COR-L47 (cell line): ENCODE measurements at regions not wholly inside any gene's neighbourhood (a gene's known extent, or its start where the extent isn't known, plus 50 kb on each side); places are given as distances from the start of the nearest gene placed in this dataset.
"Not testable (repeated sequence)": the region's sequence is repeated elsewhere in the genome, so short reads cannot be mapped to it uniquely, and the experiment has no call there.

ENCODE experiments used
- DNase-seq: peaks from one replicate; lab custom pipeline; 2025; lab: John Stamatoyannopoulos, UW

- DNase-seq = no peak
These were observed 264.6 kb upstream of the TRIB2 start for GRCh38 chr2:12452185-12452584.

GRCh38 chr2:12453731-12454130 is 263.0 kb upstream of the TRIB2 start:
- no peak for DNase-seq

- no peak for DNase-seq
These were observed 261.1 kb upstream of the TRIB2 start for GRCh38 chr2:12455661-12456060.

GRCh38 chr2:12456293-12457106 is 260.2 kb upstream of the TRIB2 start:
- DNase-seq = no peak

GRCh38 chr2:12457831-12458230 is 258.9 kb upstream of the TRIB2 start:
- DNase-seq = no peak

- DNase-seq = no peak
These were observed 253.5 kb upstream of the TRIB2 start for GRCh38 chr2:12463189-12463588.

GRCh38 chr2:12465631-12466135 is 251.1 kb upstream of the TRIB2 start:
- no peak for DNase-seq

GRCh38 chr2:12467303-12467702 is 249.4 kb upstream of the TRIB2 start:
- DNase-seq = no peak

GRCh38 chr2:12469141-12469561 is 247.6 kb upstream of the TRIB2 start:
- DNase-seq = no peak

- not testable (repeated sequence) for DNase-seq
These were observed 244.5 kb upstream of the TRIB2 start for GRCh38 chr2:12472265-12472664.

- DNase-seq = no peak
These were observed 238.3 kb upstream of the TRIB2 start for GRCh38 chr2:12478151-12479064.

- DNase-seq = no peak
These were observed 237.6 kb upstream of the TRIB2 start for GRCh38 chr2:12479065-12479601.

GRCh38 chr2:12484536-12485115 is 232.1 kb upstream of the TRIB2 start:
- no peak for DNase-seq

GRCh38 chr2:12486205-12487118 is 230.3 kb upstream of the TRIB2 start:
- no peak for DNase-seq

- no peak for DNase-seq
These were observed 229.3 kb upstream of the TRIB2 start for GRCh38 chr2:12487253-12488004.

- no peak for DNase-seq
These were observed 228.1 kb upstream of the TRIB2 start for GRCh38 chr2:12488352-12489318.

GRCh38 chr2:12490641-12491040 is 226.1 kb upstream of the TRIB2 start:
- no peak for DNase-seq

GRCh38 chr2:12492360-12492759 is 224.4 kb upstream of the TRIB2 start:
- not testable (repeated sequence) for DNase-seq

GRCh38 chr2:12493031-12493513 is 223.7 kb upstream of the TRIB2 start:
- no peak for DNase-seq
